Activated naive CD8-positive, alpha-beta T cell (primary cell): ENCODE measurements at regions not wholly inside any gene's neighbourhood (a gene's known extent, or its start where the extent isn't known, plus 50 kb on each side); places are given as distances from the start of the nearest gene placed in this dataset.

Experiments
- H3K27ac Mint-ChIP-seq: one replicate; pipeline ENCODE4 v1.8.0; 2021; ENCODE audit warnings: mixed read lengths
- H3K27me3 Mint-ChIP-seq: one replicate; pipeline ENCODE4 v1.8.0; 2021; ENCODE audit warnings: mixed read lengths
- H3K36me3 Mint-ChIP-seq: one replicate; pipeline ENCODE4 v1.8.0; 2021; ENCODE audit warnings: mixed read lengths
- H3K4me1 Mint-ChIP-seq: one replicate; pipeline ENCODE4 v1.8.0; 2021; ENCODE audit warnings: low read depth, mixed read lengths
- H3K4me3 Mint-ChIP-seq: one replicate; pipeline ENCODE4 v1.8.0; 2021; ENCODE audit warnings: mild to moderate bottlenecking, mixed read lengths
- H3K9me3 Mint-ChIP-seq: one replicate; pipeline ENCODE4 v1.8.0; 2021; ENCODE audit warnings: low read depth, mixed read lengths

DNA sequence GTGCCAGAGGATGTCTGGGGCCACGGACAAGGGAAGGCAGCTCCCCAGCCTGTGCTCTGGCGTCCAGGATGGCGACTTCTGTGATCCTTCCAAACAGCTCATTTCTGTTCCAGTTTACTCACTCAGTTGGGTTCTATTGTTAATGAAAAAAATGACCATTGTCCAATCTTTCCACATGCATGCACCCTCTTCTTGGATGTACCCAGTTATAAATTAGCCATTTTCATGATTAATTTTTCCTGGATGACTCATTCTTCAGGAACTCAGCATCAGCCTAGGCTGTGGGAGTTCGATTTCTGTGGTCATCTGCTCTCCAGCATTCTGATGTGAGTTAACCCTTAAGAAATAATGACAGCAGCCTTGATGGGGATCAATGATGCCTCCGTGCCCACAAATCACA, 926.8 kb downstream of the BCL11B start:
- Mint-ChIP-seq H3K4me3 (no peak overlapping the region), H3K9me3 (no peaks in the 10 kb centered on the region)

DNA sequence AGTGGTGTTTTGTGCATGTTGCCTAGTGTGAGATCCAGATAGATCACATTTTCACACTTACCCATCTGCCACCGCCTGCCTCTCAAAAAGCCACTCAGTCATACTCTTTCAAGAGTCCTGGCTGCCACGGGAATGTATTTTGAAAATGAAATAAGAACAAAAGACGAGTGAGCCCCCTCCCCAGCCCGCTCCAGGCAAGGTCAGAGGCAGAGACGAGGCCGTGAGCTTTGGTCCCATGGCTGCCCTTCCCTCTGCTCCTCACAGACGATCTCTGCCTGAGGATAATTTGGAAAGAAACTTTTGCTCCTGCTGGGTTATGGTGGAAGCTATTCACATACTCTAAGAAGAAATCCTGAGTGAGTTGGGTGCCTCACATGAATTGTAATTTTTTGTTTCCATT, 924.3 kb downstream of the BCL11B start:
- no peaks in the 10 kb centered on the region for H3K27me3 Mint-ChIP-seq
- no peaks in the 10 kb centered on the region for H3K9me3 Mint-ChIP-seq
- peaks cover 2% of the 10 kb centered on the region for H3K36me3 Mint-ChIP-seq
- H3K4me1 Mint-ChIP-seq = peaks cover 51% of the 10 kb centered on the region
- no peak overlapping the region for H3K4me3 Mint-ChIP-seq
- H3K27ac Mint-ChIP-seq = no peak overlapping the region

More for the DNA sequence above, 926.8 kb downstream of the BCL11B start:
- Mint-ChIP-seq H3K27me3 (no peaks in the 10 kb centered on the region), H3K4me1 (peaks cover 40% of the 10 kb centered on the region), H3K36me3 (peaks cover 2% of the 10 kb centered on the region), H3K27ac (no peak overlapping the region)

DNA sequence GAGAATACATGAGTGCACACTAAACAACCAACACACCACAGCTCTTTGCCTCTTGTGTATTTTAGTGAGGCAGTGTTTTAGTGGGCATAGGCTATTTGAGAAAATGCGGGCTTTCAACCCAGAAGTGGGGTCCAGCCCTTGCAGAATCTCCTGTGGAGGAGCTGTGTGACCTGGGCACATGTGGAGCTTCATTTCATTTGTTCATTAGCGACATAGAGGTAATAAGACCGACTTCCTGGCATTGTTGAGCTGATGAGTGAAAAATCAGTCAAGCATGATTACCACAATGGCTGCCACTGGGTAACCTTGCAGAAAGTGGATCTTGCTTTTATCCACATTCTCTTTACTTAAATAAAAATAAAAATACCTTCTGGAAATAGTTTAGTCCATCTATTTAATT, 923.5 kb downstream of the BCL11B start:
- no peak overlapping the region for H3K27ac Mint-ChIP-seq
- H3K36me3 Mint-ChIP-seq = peaks cover 2% of the 10 kb centered on the region
- H3K27me3 Mint-ChIP-seq = no peaks in the 10 kb centered on the region
- no peaks in the 10 kb centered on the region for H3K9me3 Mint-ChIP-seq
- no peak overlapping the region for H3K4me3 Mint-ChIP-seq
- peaks cover 51% of the 10 kb centered on the region for H3K4me1 Mint-ChIP-seq

DNA sequence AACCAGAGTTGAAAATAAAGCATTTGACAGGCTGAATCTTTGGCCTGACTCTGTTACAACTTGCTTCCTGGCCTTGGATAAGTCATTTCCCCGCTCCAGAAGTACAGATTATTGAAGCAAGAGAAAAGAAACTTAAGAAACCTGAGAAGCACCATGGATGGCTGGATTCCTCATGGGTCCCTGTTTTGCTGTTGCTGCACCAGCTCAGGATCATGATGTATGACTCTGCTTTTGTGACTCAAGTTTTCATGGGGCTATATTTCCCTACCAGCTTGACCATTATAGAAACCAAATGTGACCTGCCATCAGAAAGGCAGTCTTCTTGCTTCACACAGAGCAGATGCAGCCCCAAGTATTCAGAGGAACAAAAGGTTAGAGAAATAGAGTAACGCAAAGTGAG, 921.8 kb downstream of the BCL11B start:
- Mint-ChIP-seq H3K9me3 (no peaks in the 10 kb centered on the region), H3K36me3 (peaks cover 2% of the 10 kb centered on the region), H3K4me1 (peaks cover 46% of the 10 kb centered on the region), H3K27me3 (no peaks in the 10 kb centered on the region), H3K4me3 (no peak overlapping the region), H3K27ac (no peak overlapping the region)

DNA sequence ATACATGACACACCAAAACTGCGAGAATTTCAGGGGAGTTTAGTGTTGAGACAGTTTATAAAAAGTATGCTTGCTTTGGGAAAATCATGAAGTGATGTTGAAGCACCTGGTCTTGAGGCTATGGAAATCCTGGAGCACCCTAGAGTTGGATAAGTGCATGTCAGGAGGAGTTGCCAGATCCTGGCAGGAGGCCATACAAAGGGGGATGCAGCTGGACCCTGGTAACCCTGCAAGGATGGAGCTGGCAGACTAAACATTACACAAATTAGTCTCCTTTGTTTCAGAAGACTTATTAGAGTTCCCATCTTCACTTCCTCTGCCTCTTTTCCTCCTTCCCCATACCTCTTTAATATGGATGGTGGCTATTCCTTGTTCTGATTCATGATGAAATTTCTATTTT, 907.0 kb downstream of the BCL11B start:
- no peak overlapping the region for H3K27ac Mint-ChIP-seq

DNA sequence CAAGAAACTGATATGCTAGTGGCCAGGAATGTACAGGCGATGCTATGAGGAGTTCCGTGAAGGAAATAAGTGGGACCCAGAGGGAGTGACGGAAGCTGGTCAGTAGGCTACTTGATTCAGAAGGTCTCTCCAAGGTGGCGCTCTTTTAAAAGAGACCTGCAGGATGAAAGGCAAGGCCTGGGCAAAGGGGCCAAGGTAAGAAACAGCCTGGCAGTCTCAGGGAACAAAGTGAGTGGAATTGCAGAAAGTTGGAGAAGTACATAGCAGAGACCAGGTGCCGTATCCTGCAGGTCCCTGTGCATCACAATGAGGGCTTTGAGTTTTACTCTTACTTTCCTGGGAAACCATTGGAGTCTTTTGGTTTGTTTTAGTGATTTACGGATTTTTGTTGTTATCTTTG, 905.6 kb downstream of the BCL11B start:
- H3K4me1 Mint-ChIP-seq = peaks cover 31% of the 10 kb centered on the region
- no peaks in the 10 kb centered on the region for H3K27me3 Mint-ChIP-seq
- no peak overlapping the region for H3K27ac Mint-ChIP-seq
- H3K36me3 Mint-ChIP-seq = peaks cover 3% of the 10 kb centered on the region
- H3K9me3 Mint-ChIP-seq = no peaks in the 10 kb centered on the region
- no peak overlapping the region for H3K4me3 Mint-ChIP-seq

More for the DNA sequence above, 907.0 kb downstream of the BCL11B start:
- H3K9me3 Mint-ChIP-seq = peaks cover 5% of the 10 kb centered on the region
- H3K4me1 Mint-ChIP-seq = peaks cover 29% of the 10 kb centered on the region
- no peaks in the 10 kb centered on the region for H3K27me3 Mint-ChIP-seq
- H3K36me3 Mint-ChIP-seq = peaks cover 7% of the 10 kb centered on the region
- no peak overlapping the region for H3K4me3 Mint-ChIP-seq

DNA sequence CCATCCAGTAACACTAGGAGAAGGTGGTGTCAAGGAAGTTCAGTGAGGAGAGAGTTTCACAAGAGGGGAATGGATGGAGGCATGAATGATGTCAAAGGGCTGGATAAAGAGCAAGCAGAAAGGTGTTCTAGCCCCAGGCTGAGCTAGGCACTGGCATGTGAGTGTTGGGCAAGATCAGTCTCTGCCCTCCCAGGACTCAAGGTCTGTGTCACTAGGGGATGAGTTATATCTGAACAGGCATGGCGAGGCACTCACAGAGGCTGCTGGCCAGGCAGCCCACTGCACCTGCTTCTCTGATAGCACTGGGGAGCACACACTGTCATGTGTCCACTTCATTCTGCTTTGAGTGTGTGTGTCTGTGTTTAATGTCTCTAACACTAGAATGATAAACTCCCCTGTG, 903.8 kb downstream of the BCL11B start:
- H3K27ac Mint-ChIP-seq = no peak overlapping the region
- peaks cover 3% of the 10 kb centered on the region for H3K36me3 Mint-ChIP-seq
- peaks cover 32% of the 10 kb centered on the region for H3K4me1 Mint-ChIP-seq
- H3K9me3 Mint-ChIP-seq = no peaks in the 10 kb centered on the region
- no peaks in the 10 kb centered on the region for H3K27me3 Mint-ChIP-seq
- H3K4me3 Mint-ChIP-seq = no peak overlapping the region

DNA sequence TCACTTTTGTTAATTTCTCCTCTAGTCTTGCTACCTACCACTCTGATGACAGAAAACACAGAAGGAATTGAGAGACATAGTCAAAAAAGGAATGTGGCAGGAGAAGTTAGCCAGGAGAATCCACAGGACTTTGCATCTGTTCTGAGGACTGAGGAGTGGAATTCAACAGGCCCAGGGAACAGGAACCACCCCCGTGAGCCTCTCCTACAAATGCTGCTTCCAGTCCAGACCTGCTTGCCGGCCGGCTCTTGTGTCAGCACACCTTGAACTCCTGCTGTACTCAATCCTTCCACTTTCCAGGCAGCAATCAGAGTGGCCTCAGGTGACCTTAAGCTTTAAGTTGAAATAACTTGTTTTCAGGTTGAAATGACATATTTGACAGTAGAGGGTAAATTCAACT, 903.1 kb downstream of the BCL11B start:
- H3K4me1 Mint-ChIP-seq = peaks cover 34% of the 10 kb centered on the region
- H3K36me3 Mint-ChIP-seq = peaks cover 3% of the 10 kb centered on the region
- H3K4me3 Mint-ChIP-seq = no peak overlapping the region
- H3K27ac Mint-ChIP-seq = no peak overlapping the region
- no peaks in the 10 kb centered on the region for H3K9me3 Mint-ChIP-seq
- no peaks in the 10 kb centered on the region for H3K27me3 Mint-ChIP-seq

DNA sequence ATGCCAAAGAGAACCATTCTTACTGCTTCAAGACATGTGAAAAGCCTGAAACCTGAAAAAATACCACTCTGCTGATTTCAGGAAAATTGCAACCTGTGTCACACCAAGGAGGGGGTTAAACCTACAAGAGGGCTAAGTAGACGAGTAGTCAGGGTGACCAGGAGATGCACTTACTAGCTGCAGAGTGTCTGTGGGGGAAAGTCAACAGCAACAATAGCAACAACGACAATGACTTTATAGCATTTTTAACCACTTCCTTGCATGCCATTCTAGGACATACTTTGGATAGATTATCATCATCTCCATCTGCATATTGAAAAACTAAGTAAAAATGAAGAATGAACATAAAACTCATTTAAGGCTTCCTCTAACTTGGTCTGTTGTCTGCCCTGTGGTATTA, 902.7 kb downstream of the BCL11B start:
- Mint-ChIP-seq H3K4me3 (no peak overlapping the region), H3K4me1 (peaks cover 36% of the 10 kb centered on the region), H3K9me3 (no peaks in the 10 kb centered on the region), H3K27me3 (no peaks in the 10 kb centered on the region), H3K27ac (no peak overlapping the region), H3K36me3 (peaks cover 3% of the 10 kb centered on the region)

DNA sequence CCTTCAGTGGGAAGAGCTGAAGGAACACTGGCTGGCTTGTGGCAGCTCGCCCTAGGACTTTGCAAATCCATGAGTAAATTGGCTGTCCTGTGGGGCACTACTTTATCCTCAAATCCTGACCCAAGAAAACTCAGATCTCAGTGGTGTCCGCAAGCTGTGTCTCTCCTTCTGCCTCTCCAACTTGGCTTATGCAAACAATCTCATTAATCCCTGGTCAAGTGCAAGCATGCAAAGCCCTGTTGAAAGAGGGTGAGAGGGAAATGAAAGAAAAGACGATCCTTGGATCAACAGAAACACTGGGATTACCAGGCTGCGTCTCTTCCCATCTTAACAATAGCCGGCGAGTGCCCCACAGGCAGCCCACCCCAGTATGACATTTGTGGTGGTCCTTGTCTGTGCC, 901.6 kb downstream of the BCL11B start:
- no peaks in the 10 kb centered on the region for H3K9me3 Mint-ChIP-seq
- H3K27me3 Mint-ChIP-seq = no peaks in the 10 kb centered on the region
- no peak overlapping the region for H3K4me3 Mint-ChIP-seq
- no peak overlapping the region for H3K27ac Mint-ChIP-seq
- H3K36me3 Mint-ChIP-seq = peaks cover 3% of the 10 kb centered on the region
- H3K4me1 Mint-ChIP-seq = peaks cover 34% of the 10 kb centered on the region

DNA sequence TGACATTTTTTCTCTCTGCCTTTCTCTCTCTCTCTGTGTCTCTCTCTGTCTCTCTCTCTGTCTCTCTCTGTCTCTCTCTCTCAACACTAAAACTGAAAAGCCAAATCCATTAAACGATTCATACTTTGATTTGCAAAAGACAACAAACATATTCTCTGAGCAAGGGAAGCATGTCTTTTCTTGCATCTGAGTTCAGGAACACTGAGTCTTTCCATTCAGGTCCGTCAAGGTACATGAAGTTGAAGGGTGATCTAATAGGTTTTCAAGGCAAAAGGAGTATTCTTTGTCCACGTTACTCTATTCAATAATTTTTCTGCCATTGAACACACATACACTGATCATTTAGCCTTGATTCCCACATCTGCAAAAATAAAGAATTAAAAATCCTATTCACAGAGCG, 900.9 kb downstream of the BCL11B start:
- H3K9me3 Mint-ChIP-seq = no peaks in the 10 kb centered on the region
- H3K27ac Mint-ChIP-seq = no peak overlapping the region
- peaks cover 3% of the 10 kb centered on the region for H3K36me3 Mint-ChIP-seq
- H3K4me3 Mint-ChIP-seq = no peak overlapping the region
- H3K4me1 Mint-ChIP-seq = peaks cover 33% of the 10 kb centered on the region
- no peaks in the 10 kb centered on the region for H3K27me3 Mint-ChIP-seq

DNA sequence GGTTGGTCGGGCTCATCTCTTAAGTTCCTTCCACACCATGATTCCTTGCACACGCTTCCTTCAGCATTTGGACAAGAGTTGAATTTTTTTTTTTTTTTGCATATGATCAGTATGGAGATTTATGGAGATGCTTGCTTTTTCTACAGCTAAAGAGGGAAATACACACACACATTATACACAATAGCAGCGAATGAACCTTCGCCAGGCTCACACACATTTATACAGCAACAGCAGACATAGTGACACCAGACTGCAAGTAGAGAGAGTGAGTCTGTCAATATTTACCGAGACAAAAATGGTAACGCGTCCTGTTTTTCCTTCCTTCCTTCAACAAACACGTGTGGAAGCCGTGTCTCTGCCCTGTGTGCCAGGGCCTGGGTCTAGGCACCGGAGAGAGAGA, 897.9 kb downstream of the BCL11B start:
- H3K27ac Mint-ChIP-seq = no peak overlapping the region
- H3K4me3 Mint-ChIP-seq = no peak overlapping the region
- H3K27me3 Mint-ChIP-seq = no peaks in the 10 kb centered on the region
- H3K9me3 Mint-ChIP-seq = no peaks in the 10 kb centered on the region
- peaks cover 14% of the 10 kb centered on the region for H3K4me1 Mint-ChIP-seq
- peaks cover 4% of the 10 kb centered on the region for H3K36me3 Mint-ChIP-seq

DNA sequence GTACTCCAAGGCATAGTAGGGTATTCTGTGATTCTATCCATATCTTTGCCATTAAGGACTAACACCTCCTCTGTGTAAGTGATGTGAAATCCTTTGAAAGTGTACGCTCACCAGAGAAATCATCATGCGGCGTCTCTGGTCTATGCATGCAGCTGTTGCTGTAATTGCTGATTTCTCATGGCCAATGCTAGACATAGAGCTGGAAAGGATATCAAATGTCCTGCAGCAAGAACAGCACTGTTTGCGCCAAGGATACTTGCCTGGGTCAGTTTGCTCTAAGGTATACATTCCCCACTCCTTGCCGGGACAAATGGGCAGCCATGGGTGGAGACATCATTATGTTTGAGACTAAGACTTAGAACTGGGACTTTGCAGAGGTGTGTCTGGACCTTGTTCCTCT, 896.4 kb downstream of the BCL11B start:
- Mint-ChIP-seq H3K4me3 (no peak overlapping the region), H3K27me3 (no peaks in the 10 kb centered on the region), H3K4me1 (peaks cover 7% of the 10 kb centered on the region), H3K9me3 (no peaks in the 10 kb centered on the region), H3K36me3 (peaks cover 4% of the 10 kb centered on the region), H3K27ac (no peak overlapping the region)

DNA sequence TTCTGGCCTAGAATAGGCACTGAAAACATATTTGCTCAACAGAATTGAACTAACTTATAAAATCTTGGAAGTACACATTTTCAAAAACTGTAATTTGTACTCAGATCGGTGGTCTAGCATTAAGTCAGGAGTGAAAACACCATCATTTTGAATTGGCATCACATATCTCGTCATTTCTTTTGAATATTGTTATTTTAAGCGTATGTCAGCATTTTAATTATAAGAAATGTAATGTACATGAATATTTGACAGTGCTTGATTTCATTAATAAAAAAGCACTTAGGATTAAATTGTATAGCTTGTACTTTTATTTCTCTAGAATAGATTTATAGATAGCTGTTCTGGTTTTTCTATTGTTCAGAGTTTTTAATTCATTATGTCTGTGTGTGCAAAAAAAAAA, 892.2 kb downstream of the BCL11B start:
- peaks cover 7% of the 10 kb centered on the region for H3K36me3 Mint-ChIP-seq
- no peaks in the 10 kb centered on the region for H3K27me3 Mint-ChIP-seq
- no peaks in the 10 kb centered on the region for H3K4me1 Mint-ChIP-seq
- H3K4me3 Mint-ChIP-seq = no peak overlapping the region
- no peak overlapping the region for H3K27ac Mint-ChIP-seq
- H3K9me3 Mint-ChIP-seq = peaks cover 2% of the 10 kb centered on the region

DNA sequence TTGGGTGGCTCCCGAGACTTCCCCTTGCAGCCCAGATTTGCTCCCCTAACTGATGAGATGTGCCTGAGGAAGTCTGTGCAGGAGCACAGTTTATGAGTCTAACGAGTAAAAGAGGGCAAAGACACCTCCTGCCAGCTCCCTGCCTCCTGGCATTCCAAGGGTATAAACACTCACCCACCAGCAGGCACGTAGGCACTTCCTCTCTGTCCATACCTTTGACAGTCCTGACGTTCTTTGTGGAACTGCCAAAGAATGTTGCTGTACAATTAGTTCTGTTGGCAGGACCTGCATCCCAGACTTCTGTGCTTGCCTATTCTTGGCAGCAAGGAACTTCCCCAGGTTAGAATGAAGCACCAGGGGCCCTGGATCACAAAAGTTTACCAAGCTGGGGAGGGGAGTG, 889.3 kb downstream of the BCL11B start:
- Mint-ChIP-seq H3K36me3 (peaks cover 7% of the 10 kb centered on the region), H3K27ac (no peak overlapping the region), H3K27me3 (no peaks in the 10 kb centered on the region), H3K9me3 (peaks cover 2% of the 10 kb centered on the region), H3K4me3 (no peak overlapping the region), H3K4me1 (no peaks in the 10 kb centered on the region)

DNA sequence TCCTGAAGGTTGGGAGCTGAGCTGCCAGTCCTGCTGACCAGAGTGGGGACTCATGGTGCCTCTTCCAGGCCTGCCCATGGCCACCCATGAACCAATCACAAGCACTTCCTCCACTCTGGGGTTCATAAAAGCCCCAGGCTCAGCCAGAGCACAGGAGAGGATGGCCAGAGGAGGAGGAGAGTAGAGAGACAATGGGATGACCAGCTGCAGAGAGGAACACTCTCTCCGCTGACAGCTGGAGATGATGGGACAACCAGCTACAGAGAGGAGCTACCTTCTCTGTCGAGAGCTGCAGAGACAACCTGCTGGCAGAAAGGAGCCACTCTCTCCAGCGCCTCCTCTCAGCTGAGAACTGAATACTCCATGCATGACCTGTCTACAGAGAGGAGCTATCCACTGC, 886.1 kb downstream of the BCL11B start:
- Mint-ChIP-seq H3K4me3 (no peak overlapping the region), H3K36me3 (peaks cover 3% of the 10 kb centered on the region), H3K4me1 (peaks cover 2% of the 10 kb centered on the region), H3K27ac (no peak overlapping the region), H3K9me3 (peaks cover 2% of the 10 kb centered on the region), H3K27me3 (no peaks in the 10 kb centered on the region)

DNA sequence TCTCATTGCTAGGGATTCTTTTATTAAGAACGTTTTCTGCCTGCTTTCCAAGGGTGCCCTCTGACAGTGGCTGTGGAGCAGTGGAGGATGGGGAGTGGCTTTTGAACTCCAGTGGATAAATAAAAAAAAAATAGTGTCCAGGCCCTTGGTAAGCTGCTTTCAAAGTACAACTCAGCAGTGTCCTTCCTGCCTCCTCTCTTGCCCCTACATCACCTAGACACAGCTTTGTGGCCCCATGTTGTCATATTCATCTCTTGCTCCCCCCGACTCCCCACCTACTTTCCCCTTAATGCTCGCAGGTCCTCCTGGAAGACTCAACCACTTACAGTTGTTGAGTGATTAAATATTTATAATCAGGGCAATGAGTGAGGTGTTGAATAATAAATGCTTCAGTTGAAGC, 880.9 kb downstream of the BCL11B start:
- no peaks in the 10 kb centered on the region for H3K27me3 Mint-ChIP-seq

More for the DNA sequence above, 880.9 kb downstream of the BCL11B start:
- no peaks in the 10 kb centered on the region for H3K9me3 Mint-ChIP-seq
- no peak overlapping the region for H3K27ac Mint-ChIP-seq
- no peak overlapping the region for H3K4me3 Mint-ChIP-seq
- H3K4me1 Mint-ChIP-seq = peaks cover 6% of the 10 kb centered on the region
- no peaks in the 10 kb centered on the region for H3K36me3 Mint-ChIP-seq
